ENCODE measurements at regions not wholly inside any gene's neighbourhood (a gene's known extent, or its start where the extent isn't known, plus 50 kb on each side); places are given as distances from the start of the nearest gene placed in this dataset.

DNA sequence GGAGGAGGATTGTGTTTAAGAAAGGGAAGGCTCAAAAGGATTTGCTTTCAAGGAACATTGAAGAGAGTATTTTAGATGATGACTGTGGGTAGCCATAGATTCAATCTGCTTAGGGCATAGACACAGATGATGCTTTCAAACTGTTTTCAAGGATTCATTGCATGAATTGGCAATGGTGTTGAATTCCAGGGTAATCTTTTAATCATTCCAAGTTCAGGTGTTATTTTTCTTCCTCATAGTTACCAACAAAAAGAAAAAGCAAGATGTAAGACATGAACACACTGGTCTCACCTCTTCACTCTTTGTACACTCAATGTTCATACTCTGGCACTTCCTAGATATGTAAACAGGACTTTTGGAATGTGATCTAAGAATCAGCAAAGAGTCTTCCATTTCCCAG, 167.0 kb upstream of the RHOBTB1 start:
- TF ChIP-seq, protein P1, sequence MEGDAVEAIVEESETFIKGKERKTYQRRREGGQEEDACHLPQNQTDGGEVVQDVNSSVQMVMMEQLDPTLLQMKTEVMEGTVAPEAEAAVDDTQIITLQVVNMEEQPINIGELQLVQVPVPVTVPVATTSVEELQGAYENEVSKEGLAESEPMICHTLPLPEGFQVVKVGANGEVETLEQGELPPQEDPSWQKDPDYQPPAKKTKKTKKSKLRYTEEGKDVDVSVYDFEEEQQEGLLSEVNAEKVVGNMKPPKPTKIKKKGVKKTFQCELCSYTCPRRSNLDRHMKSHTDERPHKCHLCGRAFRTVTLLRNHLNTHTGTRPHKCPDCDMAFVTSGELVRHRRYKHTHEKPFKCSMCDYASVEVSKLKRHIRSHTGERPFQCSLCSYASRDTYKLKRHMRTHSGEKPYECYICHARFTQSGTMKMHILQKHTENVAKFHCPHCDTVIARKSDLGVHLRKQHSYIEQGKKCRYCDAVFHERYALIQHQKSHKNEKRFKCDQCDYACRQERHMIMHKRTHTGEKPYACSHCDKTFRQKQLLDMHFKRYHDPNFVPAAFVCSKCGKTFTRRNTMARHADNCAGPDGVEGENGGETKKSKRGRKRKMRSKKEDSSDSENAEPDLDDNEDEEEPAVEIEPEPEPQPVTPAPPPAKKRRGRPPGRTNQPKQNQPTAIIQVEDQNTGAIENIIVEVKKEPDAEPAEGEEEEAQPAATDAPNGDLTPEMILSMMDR (optimal IDR thresholded peaks at IDR 0.05 in 1 of 3, IDR thresholded peaks at IDR 0.05 in 1 of 3, conservative IDR thresholded peaks at IDR 0.05 in 1 of 3; ENCODE audit: extremely low read depth in 1 of 3, insufficient read depth in 2 of 3, low read length in 3 of 3) = no peak
- no peak for TF ChIP-seq EZH2 (IDR thresholded peaks at IDR 0.05; ENCODE audit: low read length)

Measured in keratinocyte (primary cell).